NCI-H2171 treated with DMSO at 0.1 percent for 48 hours (cell line): ENCODE measurements at regions not wholly inside any gene's neighbourhood (a gene's known extent, or its start where the extent isn't known, plus 50 kb on each side); places are given as distances from the start of the nearest gene placed in this dataset.

Source experiments
- DNase-seq: peaks from one replicate; lab custom pipeline; 2025; lab: John Stamatoyannopoulos, UW

DNA sequence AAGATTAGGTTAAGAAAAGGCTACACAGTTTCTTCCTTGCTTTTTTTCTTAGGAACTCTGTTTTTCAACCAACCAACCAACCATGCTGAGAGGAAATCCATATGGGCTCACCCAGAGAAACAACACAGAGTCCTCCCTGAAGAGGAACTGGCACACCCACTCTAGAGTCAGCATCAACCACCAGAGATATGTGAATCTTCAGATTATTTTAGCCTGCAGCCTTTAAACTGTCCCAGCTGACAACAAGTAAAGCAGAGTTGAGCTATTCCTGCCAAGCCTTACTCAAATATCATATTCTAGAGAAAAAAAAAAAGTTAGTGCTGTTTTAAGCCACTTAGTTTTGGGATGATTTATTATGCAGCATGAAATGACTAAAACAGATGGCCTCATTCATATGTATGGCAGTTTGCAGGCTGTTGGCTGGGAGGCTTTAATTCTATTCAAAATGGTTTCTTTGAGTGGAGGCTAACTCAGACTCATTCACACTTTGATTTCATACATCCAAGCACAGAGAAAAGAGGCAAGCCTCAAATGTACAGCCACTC lies 1637.7 kb upstream of the LRRTM1 start:
- DNase-seq = no peak

DNA sequence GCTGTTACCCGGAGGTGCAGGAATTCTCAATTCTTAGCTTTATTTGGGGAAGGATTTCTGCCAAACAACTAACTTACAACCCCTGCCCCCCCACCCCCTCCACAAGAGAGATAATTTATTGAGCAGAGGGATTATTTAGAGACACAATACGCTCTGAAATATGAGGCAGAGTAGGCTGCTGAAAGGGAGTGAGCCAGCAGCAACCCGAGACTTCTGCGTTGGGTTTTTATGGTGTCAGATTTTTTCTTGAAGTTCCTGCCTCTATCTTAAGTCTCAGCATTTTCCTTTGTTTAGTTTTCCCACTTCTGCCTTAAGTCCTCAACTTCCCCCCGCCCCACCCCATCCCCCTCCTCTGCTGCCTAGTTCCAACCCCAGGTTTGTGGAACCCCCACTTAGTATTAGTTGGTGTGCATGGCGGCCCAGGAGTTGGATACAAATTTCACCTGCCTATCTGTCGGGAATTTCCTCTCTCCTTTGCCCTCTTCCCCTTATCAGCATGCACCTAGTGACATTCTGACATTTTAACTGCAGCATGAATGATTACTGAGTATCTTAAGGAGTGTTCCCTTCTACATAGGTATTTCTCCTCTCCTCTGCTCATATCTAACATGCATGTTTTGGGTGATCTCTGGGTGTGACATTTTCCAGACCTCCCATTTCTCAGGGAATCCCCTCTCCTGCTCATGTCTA lies 1635.9 kb upstream of the LRRTM1 start:
- no peak for DNase-seq

DNA sequence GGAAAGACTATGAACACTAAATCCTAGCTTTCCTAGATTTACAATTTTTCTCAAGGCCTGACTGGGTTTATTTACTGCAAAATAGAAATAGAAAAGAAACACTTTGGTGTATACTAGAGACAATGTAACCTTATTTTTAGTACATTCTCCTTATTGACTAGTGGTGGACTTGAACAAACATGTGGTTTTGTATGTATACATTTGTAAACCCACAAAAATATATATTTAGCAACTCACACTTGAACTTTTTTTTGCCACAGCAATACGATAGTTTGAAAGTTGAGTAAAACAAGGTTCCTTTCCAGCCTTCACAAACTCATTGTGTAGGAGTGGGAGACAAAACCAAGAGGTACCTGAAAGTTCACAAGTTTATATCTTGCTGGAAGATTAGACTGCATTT lies 1633.4 kb upstream of the LRRTM1 start:
- no peak for DNase-seq

DNA sequence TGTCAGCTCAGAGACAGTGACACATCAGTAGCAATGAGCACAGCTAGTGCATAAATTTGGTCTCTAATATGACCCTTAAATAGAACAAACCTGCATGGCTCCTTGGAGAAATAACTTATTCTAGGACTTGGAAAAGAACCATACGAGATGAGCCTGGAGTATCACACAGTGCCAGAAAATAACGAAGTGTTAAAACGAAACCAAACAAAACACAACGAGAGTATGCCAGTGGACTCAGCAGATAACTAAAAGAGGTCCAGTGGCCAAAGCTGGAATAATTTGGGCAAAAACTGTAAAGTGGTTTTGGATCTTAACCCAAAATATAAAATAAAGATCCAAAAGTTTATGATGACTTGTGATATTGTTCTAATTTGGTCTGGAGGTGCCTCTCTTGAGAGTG lies 1599.0 kb upstream of the LRRTM1 start:
- DNase-seq = no peak

DNA sequence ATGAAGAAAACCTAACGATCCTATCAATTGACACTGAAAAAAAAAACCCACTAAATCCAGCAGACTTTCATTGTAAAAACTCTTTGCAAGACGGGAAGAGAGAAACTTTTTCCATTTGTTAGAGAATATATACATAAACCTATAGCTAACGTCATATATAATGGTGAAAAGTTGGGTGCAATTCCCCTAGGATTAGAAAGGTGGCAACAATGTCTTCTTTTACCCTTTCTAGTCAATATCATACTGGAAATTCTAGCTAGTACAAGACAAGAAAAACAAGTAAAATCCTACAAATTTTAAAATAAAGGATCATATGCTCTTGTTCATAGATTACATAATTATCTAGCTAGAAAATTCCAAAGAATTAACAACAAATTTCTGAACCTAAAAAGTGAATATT lies 1596.5 kb upstream of the LRRTM1 start:
- DNase-seq = no peak

DNA sequence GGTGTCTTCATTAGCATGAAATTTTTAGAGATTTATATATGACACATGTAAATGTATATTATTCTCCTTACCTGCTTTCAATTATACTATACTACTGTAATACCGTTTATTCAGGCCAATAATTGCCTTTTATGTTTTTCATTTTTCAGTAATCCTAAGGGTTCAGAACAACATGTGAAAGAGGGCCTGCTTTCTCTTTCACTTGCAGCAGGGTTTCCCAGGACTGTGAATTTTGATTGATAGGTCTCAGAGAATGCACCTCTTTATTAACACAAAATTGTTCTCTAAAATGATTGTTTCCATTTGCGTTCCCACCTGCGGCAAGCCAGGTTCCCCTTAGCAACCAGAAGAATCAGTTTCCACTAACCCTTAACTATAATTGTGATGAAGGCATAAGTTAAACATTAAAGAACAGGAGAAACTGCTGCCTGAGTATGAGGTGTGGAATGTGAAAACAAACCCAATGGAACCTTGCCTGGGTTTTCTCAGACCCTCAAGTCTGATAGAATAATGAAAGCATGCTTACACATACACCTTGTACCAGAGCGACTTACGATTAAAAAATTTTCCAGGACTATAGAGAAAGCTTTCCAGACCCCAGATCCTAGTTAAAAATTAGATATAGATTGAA lies 1591.2 kb upstream of the LRRTM1 start:
- no peak for DNase-seq

DNA sequence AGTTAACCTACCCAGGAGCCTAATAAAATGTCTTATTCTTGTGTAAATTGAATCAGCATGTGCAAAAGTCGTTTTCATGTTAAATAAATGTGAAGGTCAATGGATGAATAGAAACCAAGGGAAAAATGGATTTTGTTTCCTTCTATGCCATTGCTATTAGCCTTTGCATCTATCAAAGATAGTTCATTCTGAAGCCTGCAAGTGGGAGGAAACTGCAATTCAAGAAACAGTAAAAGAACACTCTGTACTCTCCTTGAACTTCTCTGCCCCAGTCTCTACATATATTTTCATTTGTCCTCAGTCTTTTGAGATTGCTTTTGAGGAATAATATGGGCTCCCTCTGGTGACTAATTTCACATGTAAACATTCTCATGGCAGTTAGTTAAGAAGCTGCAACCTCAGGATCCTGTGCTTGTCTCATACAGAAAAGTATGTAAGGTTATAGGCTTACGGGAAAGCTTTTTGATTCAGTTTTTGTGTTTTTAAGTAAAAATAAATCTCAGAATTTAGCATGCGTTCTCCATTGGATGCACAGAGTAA lies 1590.0 kb upstream of the LRRTM1 start:
- no peak for DNase-seq

DNA sequence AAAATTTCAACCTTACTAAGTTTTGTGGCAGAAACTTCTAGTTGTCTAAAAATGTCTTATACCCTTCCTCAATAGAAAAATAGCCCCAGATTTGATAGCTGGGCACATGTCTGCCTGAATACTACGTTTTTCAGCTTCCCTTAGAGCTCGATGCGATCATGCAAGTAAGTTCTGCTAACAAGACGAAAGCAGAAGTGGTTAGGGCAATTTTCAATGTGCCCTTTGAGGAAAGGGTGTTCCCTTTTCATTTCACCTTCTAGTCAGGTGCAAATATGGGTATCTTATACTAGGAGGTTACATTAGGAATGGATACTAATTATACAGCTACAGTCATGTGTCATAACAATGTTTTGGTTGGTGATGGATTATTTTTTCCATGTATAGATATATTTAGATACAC lies 1572.1 kb upstream of the LRRTM1 start:
- DNase-seq = no peak

DNA sequence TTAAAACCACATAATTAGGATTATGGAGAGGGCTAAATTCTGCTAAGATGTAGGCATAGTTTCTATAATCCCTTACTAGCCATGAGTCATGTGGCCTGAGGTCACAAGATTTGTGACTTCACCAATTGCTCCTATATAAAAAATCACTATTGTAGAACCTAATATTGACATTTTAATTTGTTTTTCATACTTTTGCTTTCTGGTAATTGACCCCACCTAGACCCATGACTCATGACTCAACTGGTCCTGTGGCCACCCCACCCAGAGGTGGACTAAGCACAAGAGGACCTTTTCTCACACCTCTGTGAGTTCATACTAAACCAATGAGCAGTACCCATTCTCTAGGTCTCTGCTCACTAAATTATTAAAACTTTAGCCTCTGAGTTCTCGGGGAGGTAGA lies 1567.5 kb upstream of the LRRTM1 start:
- no peak for DNase-seq

DNA sequence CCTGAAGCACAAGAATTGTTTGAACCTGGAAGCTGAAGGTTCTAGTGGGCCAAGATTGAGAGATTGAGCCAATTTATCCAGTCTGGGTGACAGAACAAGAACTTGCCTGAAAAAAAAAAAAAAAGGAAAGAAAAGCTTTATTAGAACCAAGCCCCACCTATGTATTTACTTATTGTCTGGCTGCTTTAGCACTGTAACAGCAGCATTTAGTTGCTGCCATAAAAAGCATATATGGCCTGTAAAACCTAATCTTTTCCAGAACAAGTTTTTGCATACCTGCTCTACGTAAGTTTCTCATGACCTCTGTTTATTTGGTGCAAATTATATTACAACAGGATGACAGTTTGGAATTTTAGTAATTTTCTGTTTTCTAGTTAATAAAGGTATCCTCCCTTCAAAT lies 1565.6 kb upstream of the LRRTM1 start:
- no peak for DNase-seq

DNA sequence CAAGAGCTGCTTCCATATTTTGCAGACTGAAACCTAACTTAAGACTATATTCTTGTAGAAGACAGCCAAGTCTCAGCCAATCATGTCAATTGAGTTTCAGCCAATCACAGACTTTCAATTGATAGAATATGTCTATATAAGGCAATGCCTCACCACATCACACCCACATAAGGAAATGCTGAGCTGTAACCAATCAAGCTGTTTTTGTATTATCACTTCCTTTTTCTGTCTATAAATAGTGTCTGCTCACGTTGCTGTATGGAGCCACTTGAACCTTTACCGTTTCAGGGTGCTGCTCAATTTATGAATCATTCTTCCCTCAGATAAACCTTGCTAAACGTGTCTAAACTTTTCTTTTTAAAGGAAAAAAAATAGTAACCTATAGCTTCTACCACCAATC lies 1554.4 kb upstream of the LRRTM1 start:
- DNase-seq = no peak

DNA sequence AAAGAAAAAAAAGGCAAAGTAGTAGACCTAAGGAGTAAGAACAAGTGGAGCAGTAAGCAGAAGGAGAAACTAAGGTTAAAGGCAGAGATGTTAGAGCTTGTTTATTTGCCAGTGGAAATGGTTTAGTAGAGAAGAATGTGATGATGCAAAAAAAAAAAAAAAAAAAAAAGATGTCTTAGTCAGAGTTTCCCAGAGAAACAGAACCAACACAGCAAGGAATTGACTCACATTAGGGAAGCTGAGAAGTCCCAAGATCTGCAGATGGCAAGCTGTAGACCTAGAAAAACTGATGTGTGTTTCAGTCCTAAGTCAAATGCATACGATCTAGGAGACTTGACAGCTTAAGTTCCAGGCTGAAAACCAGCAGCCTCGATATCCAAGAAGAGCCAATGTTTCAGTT lies 1548.8 kb upstream of the LRRTM1 start:
- no peak for DNase-seq

DNA sequence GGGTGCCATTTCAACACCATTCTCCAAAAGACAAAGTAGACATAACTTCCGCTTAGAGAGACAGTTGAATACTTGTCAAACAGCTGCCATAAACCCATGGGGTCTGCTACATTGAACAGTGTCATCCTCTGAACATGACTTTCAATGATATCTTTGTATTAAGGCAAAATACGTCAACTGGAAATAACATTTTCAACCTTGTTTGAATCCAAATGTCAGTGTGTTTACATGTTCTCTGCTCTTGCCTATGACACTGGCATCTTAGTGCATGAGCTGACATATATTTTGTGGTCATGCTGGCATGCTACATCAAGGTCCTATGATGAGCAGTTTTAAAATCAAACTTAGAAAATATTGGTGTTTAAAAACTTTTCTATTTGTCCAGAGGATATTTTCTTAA lies 1548.1 kb upstream of the LRRTM1 start:
- no peak for DNase-seq

DNA sequence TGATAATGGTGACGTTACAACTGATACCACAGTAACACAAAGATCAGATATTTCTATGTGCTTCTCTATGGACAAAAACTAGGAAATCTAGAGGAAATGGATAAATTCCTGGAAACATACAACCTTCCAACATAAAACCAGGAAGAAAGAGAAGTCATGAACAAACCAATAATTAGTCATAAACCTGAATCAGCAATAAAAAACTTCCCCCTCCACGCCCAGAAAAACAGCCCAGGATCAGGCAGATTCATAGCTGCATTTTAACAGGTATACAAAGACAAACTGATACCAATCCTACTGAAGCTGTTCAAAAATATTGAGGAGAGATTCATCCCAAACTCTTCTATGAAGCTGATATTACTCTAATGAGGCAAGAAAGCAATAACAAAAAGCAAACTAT lies 1535.2 kb upstream of the LRRTM1 start:
- no peak for DNase-seq

DNA sequence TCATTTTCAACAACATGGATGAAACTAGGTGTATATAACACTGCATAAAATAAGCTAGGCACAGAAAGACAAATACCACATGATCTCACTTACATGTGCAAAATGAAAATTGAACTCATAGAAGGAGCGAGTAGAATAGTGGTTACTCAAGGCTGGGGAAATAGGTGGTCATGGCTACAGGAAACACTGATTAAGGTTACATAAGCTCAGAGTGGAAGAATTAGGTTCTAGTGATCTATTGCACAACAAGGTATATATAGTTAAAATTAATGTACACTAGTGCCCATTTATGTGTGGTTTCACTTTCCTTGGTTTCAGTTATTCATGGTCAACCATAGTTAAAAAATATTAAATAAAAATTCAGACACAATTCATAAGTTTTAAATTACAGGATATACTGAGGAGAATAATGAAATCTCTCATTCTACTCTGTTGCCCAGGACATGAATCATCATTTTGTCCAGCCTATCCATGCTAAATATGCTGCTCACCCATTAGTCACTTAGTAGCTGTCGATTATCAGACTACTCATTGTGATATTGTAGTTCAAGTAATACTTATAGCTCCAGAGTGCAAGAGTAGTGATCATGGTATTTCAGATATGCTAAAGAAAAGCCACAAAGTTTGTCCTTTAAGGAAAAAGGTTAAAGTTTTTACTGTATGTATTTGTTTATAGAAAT lies 1530.9 kb upstream of the LRRTM1 start:
- DNase-seq = no peak

DNA sequence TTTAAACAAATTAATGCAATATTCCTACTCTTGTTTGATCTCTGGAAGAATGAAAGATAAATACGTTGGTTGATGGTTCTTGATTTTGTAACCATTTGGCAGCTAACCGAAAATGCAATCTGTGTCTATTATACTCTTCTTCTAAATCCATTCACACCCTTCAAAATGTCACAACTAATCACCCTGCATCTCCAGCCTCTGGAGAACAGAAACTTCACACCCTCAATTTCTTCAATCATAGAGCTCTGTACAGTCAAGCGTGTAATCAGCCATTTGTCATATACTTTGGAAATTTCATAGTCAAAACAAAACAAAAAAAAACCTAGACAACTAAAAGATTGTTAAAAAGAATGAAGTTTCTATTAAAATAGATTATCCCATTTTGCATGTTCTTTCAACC lies 1482.3 kb upstream of the LRRTM1 start:
- DNase-seq = no peak

DNA sequence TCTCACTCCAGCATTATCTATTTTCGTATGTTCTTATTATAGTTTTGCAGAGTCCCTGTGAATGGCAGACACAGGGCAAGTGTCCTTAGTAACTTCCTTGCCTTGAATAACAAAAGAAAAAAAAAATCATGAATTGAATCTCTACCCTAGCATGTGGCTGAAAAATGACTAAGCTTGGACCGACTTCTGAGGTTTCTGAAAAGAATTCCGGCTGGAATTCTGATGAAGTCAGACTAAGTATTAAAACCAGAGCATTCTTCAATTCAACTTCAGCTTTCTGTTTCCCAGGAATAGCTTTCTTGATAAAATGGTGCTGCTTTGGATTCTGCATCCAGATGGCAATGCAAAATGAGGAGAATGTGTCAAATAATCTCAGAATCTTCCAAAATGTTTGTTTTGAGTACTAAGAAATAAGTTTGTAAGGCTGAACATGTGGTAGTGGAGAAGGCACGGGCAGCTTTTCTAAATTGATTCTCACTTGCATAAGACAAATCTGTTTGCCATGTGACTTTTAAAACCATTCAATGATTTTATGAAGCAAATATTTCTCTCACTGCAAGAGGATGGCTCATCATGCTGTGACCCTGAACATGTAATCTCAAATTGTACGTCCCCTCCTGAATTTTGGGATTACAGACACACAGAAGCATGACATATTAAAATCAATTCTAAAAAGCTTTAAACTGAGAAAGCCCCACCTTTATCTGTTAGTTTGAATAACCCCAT lies 1462.8 kb upstream of the LRRTM1 start:
- DNase-seq = no peak

DNA sequence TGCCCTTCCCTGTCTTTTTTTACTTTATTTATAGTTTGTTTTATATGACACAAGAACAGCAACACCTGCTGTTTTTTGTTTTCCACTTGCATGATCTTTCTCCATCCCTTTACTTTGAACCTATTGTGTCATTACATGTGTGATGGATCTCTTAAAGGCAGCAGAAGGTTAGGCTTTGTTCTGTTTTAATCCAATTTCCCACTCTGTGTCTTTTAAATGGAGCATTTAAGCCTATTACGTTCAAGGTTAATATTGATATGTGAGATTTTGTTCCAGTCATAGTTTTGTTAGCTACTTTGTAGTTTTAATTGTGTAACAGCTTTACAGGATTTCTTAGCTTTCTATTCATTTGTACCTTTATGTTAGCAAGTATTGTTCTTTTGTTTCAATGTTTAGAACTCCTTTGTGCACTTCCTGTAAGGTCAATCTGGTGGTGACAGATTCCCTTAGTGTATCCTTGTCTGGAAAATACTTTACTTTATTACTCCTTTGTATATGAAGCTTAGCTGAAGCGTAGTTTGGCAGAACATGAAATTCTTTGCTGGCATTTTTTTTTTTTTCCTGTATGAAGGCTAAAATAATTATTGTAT lies 1443.0 kb upstream of the LRRTM1 start:
- no peak for DNase-seq

DNA sequence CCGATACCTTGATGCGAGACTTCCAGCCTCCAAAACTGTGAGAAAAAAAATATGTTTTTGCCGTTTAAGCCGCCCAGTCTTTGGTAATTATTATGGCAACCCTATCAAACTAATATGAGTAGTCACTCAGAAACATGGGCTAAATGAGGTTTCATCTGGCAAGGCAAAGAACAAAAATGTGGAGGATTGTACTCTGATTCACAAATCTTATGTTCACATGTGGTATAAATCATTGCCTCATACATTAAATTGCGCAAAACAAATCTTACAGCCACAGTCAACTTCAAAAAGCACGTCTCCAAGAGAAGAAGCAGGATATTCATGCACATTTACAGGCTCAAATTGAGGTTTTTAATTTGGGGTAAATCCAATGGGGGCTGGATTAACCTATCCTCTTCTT lies 1435.4 kb upstream of the LRRTM1 start:
- DNase-seq = no peak

DNA sequence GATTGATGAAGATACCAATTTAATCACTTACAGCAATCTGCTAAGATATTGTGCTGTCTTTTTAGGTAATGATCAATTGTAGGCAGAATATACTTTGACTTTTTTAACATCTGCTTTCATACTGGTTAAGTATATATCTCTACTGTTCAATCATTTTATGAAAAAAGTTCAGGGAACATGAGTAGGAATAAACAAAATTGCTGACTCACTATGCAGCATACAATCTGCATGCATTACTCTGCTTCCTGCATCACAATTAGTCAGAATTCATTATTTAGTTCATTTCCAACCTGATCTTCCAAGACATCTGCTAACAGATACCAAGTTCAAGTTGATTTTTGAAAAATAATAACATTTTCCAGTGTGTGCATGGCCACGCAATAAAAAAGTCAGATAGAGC lies 1430.4 kb upstream of the LRRTM1 start:
- DNase-seq = no peak

DNA sequence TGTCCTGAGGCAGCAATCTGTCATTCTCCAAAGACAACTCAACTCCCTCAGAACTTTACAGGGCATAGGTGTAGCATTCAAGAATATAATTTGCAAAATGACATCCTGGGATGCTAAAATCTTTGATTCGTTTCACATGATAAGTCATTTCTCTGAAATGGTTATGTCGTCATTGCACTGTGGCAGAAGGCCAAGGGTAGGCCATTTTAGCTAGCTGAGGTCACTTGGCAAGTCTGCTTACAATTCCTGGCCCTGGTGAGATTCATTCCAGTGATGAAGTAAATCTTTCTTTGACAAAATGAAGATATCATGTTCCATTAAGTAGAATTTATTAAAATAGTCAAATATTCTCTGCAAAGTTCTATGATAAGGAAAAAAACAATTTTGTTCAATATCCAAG lies 1410.3 kb upstream of the LRRTM1 start:
- DNase-seq = no peak

DNA sequence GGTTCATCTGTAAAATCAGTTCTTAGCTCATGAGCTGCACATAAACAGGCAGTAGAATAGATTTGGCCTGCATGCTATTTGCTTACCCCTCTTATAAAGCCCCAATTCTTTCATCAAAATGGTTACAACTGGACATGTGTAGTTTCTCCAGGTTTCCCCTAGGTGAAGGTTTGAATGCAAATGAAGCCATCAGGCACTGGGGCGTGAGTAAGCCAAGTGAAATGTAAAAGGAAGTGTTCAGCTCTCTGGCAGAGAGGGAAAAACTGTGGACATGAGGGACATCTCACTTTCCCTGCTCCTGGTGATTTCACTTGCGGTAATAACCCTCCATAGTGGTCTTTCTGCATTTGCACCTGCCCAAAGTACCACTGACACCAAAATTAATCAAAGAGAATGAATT lies 1402.3 kb upstream of the LRRTM1 start:
- no peak for DNase-seq
